LHCN-M2 (cell line): ENCODE measurements at regions not wholly inside any gene's neighbourhood (a gene's known extent, or its start where the extent isn't known, plus 50 kb on each side); places are given as distances from the start of the nearest gene placed in this dataset.
"Not testable (repeated sequence)": the region's sequence is repeated elsewhere in the genome, so short reads cannot be mapped to it uniquely, and the experiment has no call there.

Source experiments
- DNase-seq: peaks from one replicate; pipeline ENCODE4 v3.0.0-alpha.2; 2012; ENCODE audit warnings: low read depth

DNA sequence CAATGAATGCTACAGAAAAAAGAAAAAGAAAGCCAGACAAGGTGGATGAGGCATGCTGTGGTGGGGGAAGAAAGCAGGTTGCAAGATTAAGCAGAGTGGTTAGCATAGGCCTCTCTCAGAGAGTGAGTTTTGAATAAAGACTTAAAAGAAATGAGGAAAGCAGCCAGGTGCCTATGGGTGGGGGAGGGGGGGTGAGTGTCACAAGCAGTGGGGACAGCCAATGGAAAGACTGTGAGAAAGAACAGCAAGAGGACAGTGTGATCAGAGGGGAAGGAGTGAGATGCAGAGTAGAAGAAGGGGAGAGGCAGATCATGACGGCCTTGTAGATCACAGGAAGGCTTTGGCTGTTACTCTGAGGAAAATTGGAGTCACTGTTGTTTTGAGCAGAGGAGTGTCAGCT lies 162.5 kb downstream of the SOX3 start:
- DNase-seq: no peak

DNA sequence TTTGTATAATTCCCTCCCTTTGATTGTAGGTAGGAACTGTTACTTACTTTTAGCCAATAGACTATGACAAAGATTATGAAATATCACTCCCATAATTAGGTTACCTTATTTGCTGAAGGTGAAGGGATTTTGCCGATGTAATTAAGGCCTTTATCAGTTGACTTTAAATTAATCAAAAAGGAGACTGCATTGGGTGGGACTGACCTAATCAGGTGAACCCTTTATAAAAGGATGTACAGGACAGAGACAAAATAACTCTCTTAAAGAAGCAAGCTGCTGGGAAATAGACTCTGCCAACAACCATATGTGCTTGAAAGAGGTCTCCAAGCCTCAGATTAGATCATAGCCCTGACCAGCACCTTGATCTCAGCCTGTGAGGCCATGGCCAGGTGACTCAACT lies 167.6 kb downstream of the SOX3 start:
- no peak for DNase-seq

DNA sequence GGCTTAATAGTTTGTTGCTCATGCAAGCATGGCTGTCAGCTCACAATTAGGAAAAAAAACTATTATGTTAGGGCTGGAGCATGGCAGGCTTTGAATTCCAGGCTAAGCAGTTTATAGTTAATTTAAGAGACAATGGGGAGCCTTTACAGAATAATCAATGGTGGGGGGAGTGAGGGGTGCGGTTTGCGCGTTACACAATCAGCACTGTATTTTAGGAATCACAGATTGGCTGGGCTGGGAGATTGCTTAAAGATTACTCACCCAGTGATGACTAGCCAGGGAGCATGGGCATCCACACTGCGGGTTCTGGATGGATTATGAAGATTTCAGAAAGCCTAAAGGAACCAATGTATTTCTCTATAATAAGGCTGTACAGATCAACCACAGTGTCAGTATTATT lies 186.6 kb downstream of the SOX3 start:
- DNase-seq: peak; percentile 39

DNA sequence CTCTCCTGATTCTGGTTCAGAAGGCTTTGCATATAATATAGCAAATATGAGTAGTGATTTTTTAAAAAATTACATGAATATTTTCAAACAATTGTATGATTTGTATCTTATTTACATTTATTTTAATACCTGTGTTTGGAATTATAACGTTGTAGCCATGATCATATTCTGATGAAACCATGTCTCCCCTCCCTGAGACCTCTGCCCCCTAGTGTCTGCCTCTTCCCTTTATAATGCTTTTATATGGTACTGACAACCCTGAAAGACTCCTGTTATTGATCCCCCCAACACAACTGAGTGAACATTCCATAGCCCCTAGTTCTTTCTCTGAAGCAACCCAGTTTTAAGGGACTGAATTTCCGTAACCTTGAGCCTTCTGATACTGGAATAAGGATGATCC lies 187.4 kb downstream of the SOX3 start:
- no peak for DNase-seq

DNA sequence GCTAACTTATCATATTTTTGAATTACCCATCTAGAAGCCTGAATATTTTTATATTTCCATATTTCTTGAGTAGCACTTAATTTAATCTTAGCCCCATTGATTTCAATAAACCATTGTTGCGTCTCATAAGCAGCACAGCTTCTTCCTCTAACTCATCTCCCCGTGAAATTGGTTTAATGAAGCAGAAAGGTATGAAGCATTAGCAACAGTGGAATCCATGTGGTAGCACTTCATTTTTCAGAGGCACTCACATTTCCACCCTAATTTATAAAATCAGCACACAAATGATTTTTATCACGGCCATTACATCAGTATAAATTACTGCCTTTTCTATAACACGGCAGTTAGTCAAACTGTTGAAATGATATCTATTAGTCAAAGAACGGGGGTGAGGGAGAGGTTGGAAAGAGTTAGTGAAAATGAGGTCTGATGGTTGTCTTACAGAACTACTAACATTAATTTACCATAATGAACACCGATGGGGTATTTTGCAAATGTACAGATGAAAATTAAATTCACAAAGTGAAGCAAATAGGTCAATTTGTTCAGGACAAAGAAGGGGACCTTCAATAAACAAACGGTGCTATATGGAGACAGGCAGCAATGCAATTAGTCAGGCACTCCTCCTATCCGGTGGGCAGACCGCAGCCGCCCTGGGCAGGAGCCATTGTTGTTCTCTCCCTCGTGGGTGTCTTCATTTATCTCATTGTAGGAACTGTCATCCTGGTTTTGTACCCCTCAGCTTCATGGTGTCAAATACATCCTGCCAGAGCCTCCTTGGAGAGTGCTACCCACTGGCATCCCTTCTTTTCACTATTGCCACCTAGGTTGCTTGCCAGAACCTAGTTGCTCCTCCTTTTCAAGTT lies 205.7 kb downstream of the SOX3 start:
- no peak for DNase-seq

DNA sequence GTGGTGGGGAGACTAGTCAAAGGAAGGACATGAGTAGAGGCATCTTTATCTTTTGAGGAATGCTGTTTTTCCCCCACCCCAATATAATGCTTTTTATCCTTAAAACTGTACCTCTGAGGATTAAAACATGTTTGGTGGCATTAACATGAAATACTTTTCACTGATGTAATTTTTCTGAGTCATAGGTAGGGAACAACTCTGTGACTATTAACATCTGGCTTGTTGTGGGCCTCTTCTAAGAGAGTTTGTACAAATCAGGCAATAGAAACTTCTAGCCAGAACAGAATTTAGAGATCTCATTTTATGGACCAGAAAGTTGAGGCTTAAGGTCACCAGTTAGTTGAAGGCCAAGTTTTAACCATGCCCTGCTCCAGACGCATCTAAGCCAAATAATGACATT lies 207.6 kb downstream of the SOX3 start:
- DNase-seq: no peak

DNA sequence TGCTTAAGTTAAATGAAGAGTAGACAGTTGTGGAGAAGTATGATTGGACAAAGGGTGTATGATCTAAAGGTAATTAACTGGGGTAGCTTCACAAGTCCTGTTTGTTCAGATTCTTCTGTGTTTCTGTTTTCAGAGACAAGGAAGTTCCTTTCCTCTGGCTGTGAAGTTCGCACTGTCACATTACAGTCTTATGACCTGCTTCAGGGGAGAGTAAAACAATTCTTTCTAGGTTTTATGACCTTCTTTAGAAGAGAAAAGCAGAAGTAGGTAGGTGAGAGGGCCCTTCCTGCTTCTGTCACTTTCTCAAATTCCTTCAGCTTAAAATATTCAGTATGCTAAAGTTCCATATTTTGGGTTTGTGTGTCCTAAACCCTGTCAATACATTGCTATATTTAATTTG lies 211.9 kb downstream of the SOX3 start:
- no peak for DNase-seq

DNA sequence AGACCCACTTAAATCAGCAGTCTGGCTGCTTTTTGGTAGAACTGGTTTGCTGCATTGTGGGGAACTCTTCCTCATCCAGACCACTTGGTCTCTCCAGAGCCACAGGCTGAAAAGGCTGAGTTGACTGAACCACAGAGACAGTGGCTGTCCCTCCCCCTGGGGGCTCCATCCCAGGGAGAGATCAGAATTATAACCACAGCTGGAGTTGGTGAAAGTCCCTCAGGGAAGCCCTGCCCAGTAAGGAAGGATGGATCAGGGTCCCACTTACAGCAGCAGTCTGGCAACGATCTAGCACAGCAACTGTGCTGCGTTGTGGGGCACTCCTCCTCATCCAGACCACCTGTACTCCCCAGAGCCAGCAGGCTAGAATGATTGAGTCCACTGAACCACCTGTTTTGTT lies 212.7 kb downstream of the SOX3 start:
- DNase-seq: no peak

DNA sequence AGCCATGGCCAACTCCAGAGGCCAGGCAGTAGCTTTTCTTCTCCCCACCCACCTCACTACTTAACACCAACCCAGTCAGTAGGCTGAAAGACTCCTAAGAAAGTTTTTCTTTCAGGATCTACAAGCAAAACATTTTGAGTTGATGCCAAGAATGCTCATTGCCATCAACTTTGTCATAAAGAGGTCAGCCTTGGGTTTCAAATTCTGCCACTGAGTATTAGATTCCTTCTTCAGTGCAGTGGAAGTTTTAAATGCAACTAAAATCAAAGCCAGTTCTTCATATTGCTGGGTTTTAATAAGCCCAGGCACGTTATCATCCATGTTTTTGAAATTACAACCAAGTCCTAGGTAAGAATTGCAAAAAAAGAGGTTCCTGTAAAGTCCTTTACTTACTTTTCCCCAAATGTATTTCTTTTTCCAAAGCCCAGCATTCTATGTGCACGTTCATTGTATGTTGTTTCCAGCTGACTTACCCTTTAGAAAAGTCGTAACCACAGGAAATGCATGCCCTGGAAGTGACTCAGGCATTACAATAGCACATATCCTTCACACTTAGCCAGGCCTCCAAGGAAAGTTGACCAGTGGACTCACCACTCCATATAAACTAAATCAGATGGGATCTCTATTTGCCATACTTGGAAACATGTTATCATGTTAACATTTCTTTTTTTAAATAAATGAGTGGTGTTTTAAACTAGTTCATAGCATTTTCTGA lies 229.9 kb downstream of the SOX3 start:
- DNase-seq: peak; percentile 73

DNA sequence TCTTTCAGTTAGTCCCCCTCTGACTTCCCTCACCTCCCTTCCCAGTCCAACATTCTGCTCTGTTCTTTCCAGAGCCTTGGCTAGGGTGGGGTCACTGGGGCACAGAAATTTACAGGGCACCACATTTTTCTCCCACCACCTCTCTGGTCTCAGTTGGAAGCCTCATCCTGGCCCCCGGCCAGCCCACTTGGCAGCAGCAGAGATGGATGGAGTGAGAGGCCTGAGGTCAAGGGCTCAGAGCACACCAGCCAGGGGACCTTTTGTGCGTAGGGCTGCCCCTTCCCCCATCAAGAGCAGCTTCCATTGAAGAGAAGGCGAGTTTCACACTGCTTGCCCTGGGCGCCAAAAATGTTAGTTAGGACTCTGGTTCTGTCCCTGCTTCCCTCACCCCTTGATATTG lies 230.9 kb downstream of the SOX3 start:
- no peak for DNase-seq

DNA sequence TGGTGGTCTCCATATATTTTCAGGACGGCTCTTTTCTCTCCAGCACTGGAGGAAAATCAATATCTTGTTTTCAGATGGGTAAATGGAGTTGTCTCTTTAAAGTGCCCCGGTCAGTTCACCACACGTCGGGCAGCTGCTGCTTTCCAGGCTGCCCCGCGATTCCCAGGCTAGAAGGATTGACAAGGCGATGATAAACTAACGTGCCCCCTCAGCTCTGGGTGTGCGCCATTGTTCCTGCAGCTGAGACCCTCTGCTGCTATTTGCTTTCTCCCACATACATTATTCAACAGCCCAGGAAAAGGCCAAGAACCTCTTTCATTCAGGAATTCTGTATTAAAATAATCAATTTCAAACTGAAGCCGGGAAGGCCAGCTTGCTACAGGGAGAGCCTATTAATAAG lies 254.5 kb downstream of the SOX3 start:
- no peak for DNase-seq

DNA sequence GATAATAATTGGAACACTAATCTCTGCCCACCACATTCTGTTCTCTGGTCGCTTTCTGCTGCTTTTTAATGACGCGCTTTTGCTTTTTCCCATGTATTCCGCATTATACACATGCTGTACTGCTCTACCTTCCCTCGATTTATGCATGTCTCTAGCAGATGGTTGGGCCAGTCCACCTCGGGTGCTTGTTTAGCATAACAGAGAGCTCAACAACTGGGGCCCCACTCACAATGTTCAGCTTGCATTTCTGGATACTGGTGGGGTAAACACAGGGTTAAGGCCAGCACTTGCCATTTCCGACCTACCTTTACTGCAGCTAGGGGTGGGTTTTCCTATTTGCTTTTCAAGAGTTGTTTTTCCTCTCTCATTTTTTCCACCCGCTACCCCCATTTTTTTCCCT lies 255.8 kb downstream of the SOX3 start:
- no peak for DNase-seq

DNA sequence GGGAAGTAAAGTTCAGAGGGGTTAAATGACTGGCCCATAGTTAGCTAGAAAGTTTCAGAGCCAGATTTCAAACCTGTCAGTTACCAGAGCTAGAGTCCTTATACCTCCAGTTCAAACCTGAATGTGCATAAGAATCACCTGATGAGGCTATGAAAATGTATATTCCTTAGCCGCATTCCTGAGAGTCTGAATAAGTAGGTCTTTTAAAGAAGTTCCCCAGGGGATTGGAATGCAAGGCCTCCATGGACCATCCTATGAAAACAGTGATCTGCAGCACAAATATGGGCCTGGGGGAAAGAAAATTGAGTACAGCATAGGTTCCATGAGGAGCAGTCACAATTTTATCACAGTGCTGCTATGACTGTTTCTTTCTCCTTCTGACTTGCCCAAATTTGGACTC lies 263.9 kb upstream of the CXorf66 start:
- no peak for DNase-seq

DNA sequence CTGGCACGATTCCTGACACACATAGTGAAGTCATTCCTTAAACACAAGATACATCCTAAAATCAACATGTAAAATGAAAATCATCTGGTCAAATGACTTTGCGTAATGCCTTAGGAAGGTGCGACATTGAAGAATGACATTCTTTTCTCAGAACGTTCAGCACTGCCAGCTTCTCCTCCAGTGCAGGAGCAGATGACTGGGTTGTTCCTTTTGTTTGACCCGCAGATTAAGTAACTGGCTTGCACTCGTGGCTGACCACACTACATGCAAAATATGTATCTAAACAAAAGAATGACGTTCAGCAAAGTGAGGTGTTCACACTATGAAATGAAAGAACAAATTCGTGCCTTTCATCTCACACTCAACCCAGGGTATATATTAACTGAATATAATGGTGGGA lies 260.7 kb upstream of the CXorf66 start:
- not testable (repeated sequence) for DNase-seq

DNA sequence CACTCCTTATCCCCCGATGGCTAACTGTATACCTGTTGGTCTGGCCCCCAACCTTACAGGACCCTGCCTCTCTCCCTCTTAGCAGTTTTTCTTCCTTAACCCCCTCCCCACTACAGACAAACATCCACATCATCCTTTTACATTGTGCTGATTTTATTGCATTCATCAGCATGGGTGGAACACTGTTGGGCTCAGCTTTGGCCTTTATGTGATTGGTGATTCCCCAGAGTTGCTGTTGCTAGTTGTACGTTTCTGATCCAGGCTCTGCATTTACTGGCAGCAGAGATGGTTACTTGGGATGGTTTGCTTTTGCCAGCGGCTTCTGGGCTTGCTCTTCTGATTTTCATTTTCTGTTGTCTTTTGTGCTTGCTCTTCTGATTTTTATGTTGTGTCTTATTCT lies 250.6 kb upstream of the CXorf66 start:
- not testable (repeated sequence) for DNase-seq

DNA sequence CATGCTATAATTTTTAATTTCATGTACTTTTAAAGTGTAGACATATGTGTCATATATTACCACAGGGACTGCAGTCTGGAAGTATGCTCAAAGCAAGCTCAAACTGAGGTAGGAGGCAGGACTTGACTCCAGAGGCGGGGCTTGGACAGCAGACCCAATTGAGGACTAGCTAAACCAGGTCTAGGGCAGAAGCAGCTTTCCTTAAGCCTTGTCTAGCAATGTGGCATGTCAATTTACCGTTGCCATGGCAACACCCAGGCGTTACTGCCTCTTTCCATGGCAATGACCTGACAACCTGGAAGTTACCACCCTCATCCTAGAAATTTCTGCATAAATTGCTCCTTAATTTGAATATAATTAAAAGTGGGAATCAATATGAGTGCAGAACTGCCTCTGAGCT lies 249.2 kb upstream of the CXorf66 start:
- not testable (repeated sequence) for DNase-seq

DNA sequence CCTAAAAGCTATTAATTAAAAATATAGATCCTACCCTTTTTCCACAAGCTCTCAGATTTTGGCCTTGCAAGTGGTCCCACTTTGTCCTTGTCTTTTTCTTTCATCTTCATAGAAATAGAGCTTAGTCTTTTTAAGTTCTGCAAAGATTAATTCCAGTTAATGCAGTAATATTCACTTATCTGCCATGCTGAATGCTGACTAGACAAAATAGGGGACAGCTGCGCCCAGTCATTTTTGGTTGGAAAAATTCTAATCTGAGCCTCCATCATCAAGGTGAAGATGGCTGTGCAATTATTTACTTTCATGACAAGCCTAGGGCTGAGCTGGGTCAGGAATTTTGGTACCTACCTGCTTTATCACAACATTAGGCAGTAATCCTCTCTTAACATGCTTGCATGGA lies 241.3 kb upstream of the CXorf66 start:
- no peak for DNase-seq

DNA sequence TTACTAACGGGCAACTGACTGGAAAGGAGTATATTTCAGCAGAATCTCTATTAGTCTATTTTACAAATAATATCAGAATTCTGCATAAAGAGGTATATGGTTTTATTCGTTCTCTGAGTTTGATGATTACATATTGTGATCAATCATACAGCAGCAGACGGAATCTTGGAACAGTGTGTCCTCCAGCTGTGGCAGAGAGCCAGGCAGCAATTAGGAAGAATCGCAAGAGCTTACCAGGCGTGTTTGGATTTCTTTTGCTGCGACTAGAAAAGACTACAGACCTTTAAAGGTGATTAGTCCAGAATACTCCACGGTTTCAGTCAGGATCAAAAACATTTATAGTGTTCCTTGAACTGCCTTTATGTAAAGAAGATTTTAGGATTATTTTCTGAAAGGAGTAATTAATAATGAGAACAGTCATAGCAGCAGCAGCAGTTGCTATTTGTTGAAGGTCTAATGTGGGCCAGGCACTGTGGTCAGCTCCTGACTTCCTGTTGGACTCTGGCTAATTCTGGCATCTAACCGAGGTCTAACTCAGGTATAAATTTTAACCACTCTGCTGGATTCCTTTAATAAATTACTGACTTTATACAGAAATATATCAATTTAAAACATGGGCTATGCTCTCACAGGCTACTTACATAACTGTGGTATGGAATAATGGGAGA lies 225.3 kb upstream of the CXorf66 start:
- DNase-seq: no peak

DNA sequence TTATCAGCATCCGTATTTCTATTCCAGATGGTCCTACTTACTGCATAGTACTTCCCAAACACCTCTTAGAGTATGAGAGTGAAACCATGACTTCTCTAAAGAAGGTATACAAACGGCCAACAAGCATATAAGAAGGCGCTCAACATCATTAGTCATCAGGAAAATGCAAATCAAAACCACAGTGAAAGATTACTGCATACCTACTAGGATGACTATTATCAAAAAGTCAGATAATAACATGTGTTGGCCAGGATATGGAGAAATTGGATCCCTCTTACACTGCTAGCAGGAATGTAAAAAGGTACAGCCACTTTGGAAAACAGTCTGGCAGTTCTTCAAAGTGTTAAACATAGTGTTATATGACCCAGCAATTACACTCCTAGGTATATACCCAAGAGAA lies 215.3 kb upstream of the CXorf66 start:
- DNase-seq: peak; percentile 59

DNA sequence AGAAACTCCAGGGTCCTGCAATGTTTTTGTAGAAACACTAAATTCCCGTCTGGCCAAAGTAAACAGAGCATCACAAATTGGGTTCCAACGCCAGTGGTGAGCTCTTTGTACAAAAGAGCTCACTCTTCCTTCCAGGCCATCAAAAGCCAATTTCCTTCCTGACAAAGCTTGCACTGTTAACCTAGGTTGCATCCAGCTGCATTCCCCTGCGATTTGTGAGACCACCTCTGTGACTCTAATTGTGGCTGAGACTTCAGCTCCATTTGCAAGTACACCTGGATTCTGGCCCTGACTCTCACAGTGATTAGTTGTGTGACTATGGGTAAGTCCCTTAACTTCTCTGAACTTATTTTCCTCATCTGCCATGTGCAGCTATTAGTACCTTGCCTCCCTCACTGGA lies 212.5 kb upstream of the CXorf66 start:
- DNase-seq: no peak

DNA sequence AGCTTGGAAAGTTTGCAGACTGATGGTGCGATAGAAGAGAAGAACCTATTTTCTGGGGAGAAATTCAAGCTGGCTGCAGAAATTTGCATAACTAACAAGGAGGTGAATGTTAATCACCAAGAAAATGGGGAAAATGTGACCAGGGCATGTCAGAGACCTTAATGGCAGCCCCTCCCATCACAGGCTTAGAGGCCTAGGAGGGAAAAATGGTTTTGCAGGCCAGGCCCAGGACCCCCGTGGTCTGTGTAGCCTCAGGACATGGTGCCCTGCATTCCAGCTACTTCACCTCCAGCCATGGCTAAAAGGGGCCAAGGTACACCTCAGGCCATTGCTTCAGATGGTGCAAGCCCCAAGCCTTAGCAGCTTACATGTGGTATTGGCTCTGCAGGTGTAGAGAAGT lies 207.1 kb upstream of the CXorf66 start:
- no peak for DNase-seq

DNA sequence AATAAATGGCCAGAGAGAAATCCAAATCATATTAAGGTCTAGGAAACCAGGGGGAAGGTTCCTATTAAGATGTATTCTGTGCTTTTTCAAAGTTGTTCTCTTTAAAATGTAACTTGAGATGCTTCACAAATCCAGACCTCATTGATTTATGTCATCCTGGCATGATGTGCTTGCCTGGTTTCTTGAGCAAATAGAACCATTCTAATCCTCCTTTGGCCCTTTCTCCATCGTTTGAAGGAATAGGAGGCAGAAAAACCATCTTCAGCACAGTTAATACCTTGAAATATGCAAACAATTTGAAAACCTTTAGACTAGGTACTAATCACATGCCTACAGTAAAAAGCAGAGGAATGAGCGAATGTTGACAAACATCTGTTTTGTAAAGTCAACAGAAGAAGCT lies 202.2 kb upstream of the CXorf66 start:
- DNase-seq: no peak

DNA sequence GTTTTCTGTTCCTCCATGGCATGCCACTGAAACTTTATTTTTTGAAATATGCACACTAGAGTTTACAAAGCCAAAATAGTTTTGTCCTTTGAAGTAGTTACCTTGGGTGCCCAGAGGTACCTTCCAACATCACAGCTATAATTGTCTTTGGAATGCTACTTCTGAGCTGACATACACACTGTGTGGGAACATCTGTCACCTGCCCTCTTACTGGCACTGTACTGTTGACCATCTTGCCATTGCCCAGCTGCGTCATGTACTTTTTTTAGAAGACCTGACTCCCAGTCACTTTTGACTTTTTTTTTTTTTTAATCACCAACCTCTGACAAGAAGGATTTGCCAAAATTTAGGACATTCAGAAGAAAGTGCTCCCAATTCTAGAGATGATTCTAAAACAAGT lies 200.5 kb upstream of the CXorf66 start:
- DNase-seq: no peak
